ENCODE measurements at regions not wholly inside any gene's neighbourhood (a gene's known extent, or its start where the extent isn't known, plus 50 kb on each side); places are given as distances from the start of the nearest gene placed in this dataset.

DNA sequence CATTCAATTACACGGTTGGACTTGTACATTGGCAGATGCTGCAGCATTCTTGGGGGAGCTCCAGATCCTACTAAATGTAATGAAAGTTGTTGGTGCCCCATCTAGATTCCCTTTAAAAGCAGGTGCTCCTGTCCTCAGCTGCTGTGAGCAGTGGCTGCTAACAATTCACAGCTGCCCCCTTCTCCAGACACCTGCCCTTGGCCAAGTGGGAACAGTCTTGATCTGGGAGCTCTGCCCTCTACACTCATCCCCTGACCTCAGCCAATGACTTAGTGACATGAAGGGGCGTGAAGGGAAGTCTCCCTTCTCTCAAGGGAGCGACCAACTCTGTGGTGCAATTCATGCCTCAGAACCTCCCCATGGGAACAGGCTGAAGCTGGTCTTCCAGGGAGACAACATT, 125.7 kb downstream of the EIF4E start:
- H3K9me3 Mint-ChIP-seq = peaks cover 0 to 7% (median 0%) of the 10 kb centered on the region in 11 donors
- no peaks in the 10 kb centered on the region for H3K4me1 Mint-ChIP-seq
- DNase-seq (no peak), ATAC-seq (no peak)
- POLR2A ChIA-PET = no interaction called here
- no peak overlapping the region for H3K27ac Mint-ChIP-seq
- Histone ChIP-seq H3K36me3 (ENCODE audit: control insufficient read depth in 2 of 3, insufficient read depth in 3 of 3, low read length in 3 of 3) (no peaks in the 10 kb centered on the region), H3K27ac (ENCODE audit: low read depth, low read length) (no peak overlapping the region), H3K4me3 (ENCODE audit: low read length) (no peak overlapping the region), H3K9me3 (ENCODE audit: control insufficient read depth in 2 of 3, low read length in 3 of 3) (no peaks in the 10 kb centered on the region), H3K4me1 (ENCODE audit: control insufficient read depth in 2 of 2, insufficient read depth in 2 of 2, low read length in 2 of 2) (no peaks in the 10 kb centered on the region), H3K27me3 (ENCODE audit: control insufficient read depth in 2 of 2, insufficient read depth in 2 of 2, low read length in 2 of 2) (no peaks in the 10 kb centered on the region)
- intact Hi-C loops (cut with micrococcal nuclease) = no loop called here
- peaks cover 0 to 2% (median 0%) of the 10 kb centered on the region in 5 donors for H3K36me3 Mint-ChIP-seq
- H3K27me3 Mint-ChIP-seq = no peaks in the 10 kb centered on the region
- CTCF ChIA-PET = interaction anchor here (1.0 kb wide), 1 partner anchor 654 kb away, joined by 3 read pairs; no protein-coding TSS in a partner anchor
- H3K4me3 Mint-ChIP-seq = no peak overlapping the region

DNA sequence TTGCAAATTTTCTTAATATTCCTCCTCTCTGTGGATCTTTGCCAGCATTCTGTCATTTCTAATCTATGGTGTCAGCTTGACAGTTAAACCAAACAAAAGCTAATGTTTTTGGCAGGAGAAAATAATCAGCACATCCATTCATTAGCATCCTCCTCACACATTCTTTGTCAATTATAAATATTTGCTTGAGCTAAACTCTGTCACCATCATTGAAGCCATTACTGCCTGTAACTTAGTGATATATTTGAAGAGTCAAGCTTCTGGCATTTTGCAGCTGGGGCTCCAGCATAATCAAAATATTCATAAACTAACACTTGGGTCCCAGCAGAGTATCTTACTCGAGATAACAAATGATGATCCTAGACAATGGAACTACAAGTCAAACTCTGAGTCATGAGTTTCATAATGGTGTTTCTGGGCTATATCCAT, 126.1 kb downstream of the EIF4E start:
- DNase-seq (no peak), ATAC-seq (no peak)
- CTCF ChIA-PET = interaction anchor here (1.0 kb wide), 1 partner anchor 654 kb away, joined by 3 read pairs; no protein-coding TSS in a partner anchor
- Mint-ChIP-seq H3K27me3 (peaks cover 0 to 3% (median 0%) of the 10 kb centered on the region in 5 donors), H3K4me1 (no peaks in the 10 kb centered on the region), H3K27ac (no peak overlapping the region), H3K9me3 (peaks cover 0 to 7% (median 0%) of the 10 kb centered on the region in 11 donors), H3K4me3 (no peak overlapping the region), H3K36me3 (peaks cover 0 to 2% (median 0%) of the 10 kb centered on the region in 5 donors)
- no peak overlapping the region for H3K27ac ChIP-seq (ENCODE audit: low read depth, low read length)
- POLR2A ChIA-PET = no interaction called here
- H3K27me3 ChIP-seq (ENCODE audit: control insufficient read depth in 2 of 2, insufficient read depth in 2 of 2, low read length in 2 of 2) = no peaks in the 10 kb centered on the region
- no peak overlapping the region for H3K4me3 ChIP-seq (ENCODE audit: low read length)
- H3K9me3 ChIP-seq (ENCODE audit: control insufficient read depth in 2 of 3, low read length in 3 of 3) = no peaks in the 10 kb centered on the region
- no peaks in the 10 kb centered on the region for H3K36me3 ChIP-seq (ENCODE audit: control insufficient read depth in 2 of 3, insufficient read depth in 3 of 3, low read length in 3 of 3)
- H3K4me1 ChIP-seq (ENCODE audit: control insufficient read depth in 2 of 2, insufficient read depth in 2 of 2, low read length in 2 of 2) = no peaks in the 10 kb centered on the region
- intact Hi-C loops (cut with micrococcal nuclease) = no loop called here

DNA sequence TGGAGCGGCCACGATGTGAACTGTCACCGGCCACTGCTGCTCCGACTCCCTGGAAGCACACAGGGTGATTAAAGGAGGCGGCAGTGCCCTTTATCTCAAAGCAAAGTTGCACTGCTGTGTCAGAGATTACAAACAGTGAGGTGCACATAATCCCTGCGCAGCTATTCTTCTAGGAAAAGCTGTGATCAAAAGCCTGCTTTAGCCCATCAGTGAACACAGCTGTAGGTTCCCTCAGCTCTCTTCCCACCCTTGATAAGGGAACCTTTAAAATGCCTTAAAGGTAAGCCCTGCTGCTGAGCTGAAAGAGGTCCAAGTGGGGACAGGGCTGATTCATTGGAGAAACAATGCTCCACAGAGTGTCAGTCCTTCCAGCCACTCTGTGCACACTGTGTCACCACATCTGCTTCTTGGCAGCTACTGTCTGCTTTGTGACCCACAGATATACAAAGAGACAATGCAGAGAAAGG, 127.6 kb downstream of the EIF4E start:
- H3K27me3 Mint-ChIP-seq = peaks cover 0 to 4% (median 0%) of the 10 kb centered on the region in 5 donors
- no peak overlapping the region for H3K4me3 Mint-ChIP-seq
- H3K27me3 ChIP-seq (ENCODE audit: control insufficient read depth in 2 of 2, insufficient read depth in 2 of 2, low read length in 2 of 2) = no peaks in the 10 kb centered on the region
- no peak for DNase-seq
- H3K36me3 Mint-ChIP-seq = peaks cover 0 to 2% (median 0%) of the 10 kb centered on the region in 5 donors
- H3K27ac ChIP-seq (ENCODE audit: low read depth, low read length) = no peak overlapping the region
- H3K27ac Mint-ChIP-seq = no peak overlapping the region
- intact Hi-C loops (cut with micrococcal nuclease) = no loop called here
- no peaks in the 10 kb centered on the region for H3K4me1 ChIP-seq (ENCODE audit: control insufficient read depth in 2 of 2, insufficient read depth in 2 of 2, low read length in 2 of 2)
- H3K36me3 ChIP-seq (ENCODE audit: control insufficient read depth in 2 of 3, insufficient read depth in 3 of 3, low read length in 3 of 3) = no peaks in the 10 kb centered on the region
- ChIA-PET CTCF (no interaction called here), POLR2A (no interaction called here)
- no peak for ATAC-seq
- H3K4me3 ChIP-seq (ENCODE audit: low read length) = no peak overlapping the region
- H3K4me1 Mint-ChIP-seq = no peaks in the 10 kb centered on the region
- peaks cover 0 to 7% (median 0%) of the 10 kb centered on the region in 11 donors for H3K9me3 Mint-ChIP-seq
- no peaks in the 10 kb centered on the region for H3K9me3 ChIP-seq (ENCODE audit: control insufficient read depth in 2 of 3, low read length in 3 of 3)

DNA sequence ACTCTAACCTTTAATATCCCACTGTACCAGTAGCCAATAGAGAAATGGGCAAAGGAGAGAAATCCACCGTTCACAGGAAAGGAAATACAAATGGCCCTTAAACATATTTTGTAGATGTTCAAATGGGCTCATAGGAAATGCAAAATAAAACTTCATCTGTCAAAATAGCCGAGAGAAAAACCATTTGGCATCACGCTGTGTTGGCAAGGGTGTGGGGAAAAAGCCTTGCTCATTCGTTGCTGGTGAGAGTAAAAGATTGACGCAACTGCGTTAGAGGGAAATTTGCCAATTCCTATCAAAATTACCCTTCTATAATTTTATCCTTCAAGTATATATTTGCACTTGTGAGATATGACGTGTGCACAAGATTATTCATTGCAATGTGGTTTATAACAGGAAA, 131.9 kb downstream of the EIF4E start:
- no peak for DNase-seq
- H3K4me3 Mint-ChIP-seq = no peak overlapping the region
- CTCF ChIA-PET = no interaction called here
- Histone ChIP-seq H3K36me3 (ENCODE audit: control insufficient read depth in 2 of 3, insufficient read depth in 3 of 3, low read length in 3 of 3) (no peaks in the 10 kb centered on the region), H3K9me3 (ENCODE audit: control insufficient read depth in 2 of 3, low read length in 3 of 3) (no peaks in the 10 kb centered on the region), H3K27me3 (ENCODE audit: control insufficient read depth in 2 of 2, insufficient read depth in 2 of 2, low read length in 2 of 2) (no peaks in the 10 kb centered on the region), H3K4me3 (ENCODE audit: low read length) (no peak overlapping the region), H3K4me1 (ENCODE audit: control insufficient read depth in 2 of 2, insufficient read depth in 2 of 2, low read length in 2 of 2) (no peaks in the 10 kb centered on the region), H3K27ac (ENCODE audit: low read depth, low read length) (no peak overlapping the region)
- no peak overlapping the region for H3K27ac Mint-ChIP-seq
- no peak for ATAC-seq
- intact Hi-C loops (cut with micrococcal nuclease) = no loop called here
- H3K27me3 Mint-ChIP-seq = peaks cover 0 to 4% (median 0%) of the 10 kb centered on the region in 5 donors
- peaks cover 0 to 2% (median 0%) of the 10 kb centered on the region in 11 donors for H3K9me3 Mint-ChIP-seq
- H3K4me1 Mint-ChIP-seq = peaks cover 0 to 2% (median 0%) of the 10 kb centered on the region in 7 donors
- POLR2A ChIA-PET = no interaction called here
- H3K36me3 Mint-ChIP-seq = no peaks in the 10 kb centered on the region

DNA sequence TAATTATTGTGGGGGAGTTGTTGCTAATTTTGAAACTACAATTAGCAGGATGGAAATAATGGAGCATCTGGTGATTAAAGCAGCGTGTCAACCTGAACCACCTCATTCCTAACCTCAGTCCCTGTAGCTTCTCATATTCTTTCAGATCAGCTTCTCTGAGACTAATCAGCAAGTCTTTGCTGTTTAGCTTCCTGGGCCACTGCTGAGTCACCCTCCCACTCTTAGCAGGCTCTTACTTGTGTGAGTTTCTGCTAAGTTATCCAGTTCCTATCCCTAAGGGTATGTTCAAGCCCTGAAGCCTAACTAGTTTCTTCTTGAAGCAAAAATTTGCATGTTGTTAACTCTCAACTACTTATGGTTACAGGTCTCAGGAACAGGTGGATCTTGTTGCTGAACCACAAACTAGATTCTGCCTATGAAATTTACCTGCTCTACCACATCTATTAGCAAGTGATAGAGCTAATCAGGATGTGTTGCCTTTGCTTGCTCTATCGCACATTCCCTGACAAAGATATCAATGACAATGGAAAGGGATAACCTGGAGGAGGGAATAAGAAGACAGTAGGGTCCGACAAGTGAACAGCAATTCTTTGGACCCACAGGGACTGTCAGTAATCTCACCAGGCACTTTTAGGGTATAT, 134.2 kb downstream of the EIF4E start:
- CTCF ChIA-PET = no interaction called here
- H3K4me3 Mint-ChIP-seq = no peak overlapping the region
- H3K9me3 Mint-ChIP-seq = no peaks in the 10 kb centered on the region
- DNase-seq = peak in 1 of 9 donors; percentile 25
- Histone ChIP-seq H3K36me3 (ENCODE audit: control insufficient read depth in 2 of 3, insufficient read depth in 3 of 3, low read length in 3 of 3) (no peaks in the 10 kb centered on the region), H3K4me1 (ENCODE audit: control insufficient read depth in 2 of 2, insufficient read depth in 2 of 2, low read length in 2 of 2) (no peaks in the 10 kb centered on the region), H3K27me3 (ENCODE audit: control insufficient read depth in 2 of 2, insufficient read depth in 2 of 2, low read length in 2 of 2) (no peaks in the 10 kb centered on the region), H3K9me3 (ENCODE audit: control insufficient read depth in 2 of 3, low read length in 3 of 3) (no peaks in the 10 kb centered on the region), H3K27ac (ENCODE audit: low read depth, low read length) (no peak overlapping the region), H3K4me3 (ENCODE audit: low read length) (no peak overlapping the region)
- POLR2A ChIA-PET = no interaction called here
- intact Hi-C loops (cut with micrococcal nuclease) = no loop called here
- peaks cover 0 to 4% (median 0%) of the 10 kb centered on the region in 5 donors for H3K27me3 Mint-ChIP-seq
- peaks cover 0 to 4% (median 0%) of the 10 kb centered on the region in 7 donors for H3K4me1 Mint-ChIP-seq
- H3K36me3 Mint-ChIP-seq = no peaks in the 10 kb centered on the region
- H3K27ac Mint-ChIP-seq = peak overlapping the region in 1 of 9 donors; percentile 46
- no peak for ATAC-seq

DNA sequence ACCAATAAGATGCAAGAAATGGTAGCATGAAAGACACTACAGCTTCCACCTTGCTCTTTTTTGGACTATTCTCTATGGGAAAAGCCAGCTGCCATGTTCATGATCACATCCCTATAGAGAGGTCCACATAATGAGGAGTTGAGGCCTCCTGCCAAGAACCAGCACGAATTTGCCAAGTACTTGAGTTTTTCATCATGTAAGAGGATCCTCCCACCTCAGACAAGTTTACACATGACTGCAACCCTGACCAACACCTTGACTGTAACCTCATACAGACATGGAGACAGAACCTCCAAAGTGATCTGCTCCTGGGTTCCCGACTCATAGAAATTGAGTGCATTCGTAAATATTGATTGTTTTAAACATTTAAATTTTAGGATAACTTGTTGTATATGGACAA, 135.2 kb upstream of the TSPAN5 start:
- H3K27me3 ChIP-seq (ENCODE audit: control insufficient read depth in 2 of 2, insufficient read depth in 2 of 2, low read length in 2 of 2) = no peaks in the 10 kb centered on the region
- no peak overlapping the region for H3K4me3 ChIP-seq (ENCODE audit: low read length)
- Mint-ChIP-seq H3K27ac (no peak overlapping the region), H3K27me3 (peaks cover 0 to 4% (median 0%) of the 10 kb centered on the region in 5 donors), H3K4me3 (no peak overlapping the region), H3K36me3 (peaks cover 0 to 6% (median 0%) of the 10 kb centered on the region in 5 donors), H3K9me3 (peaks cover 0 to 2% (median 0%) of the 10 kb centered on the region in 11 donors), H3K4me1 (peaks cover 0 to 4% (median 0%) of the 10 kb centered on the region in 7 donors)
- no peaks in the 10 kb centered on the region for H3K4me1 ChIP-seq (ENCODE audit: control insufficient read depth in 2 of 2, insufficient read depth in 2 of 2, low read length in 2 of 2)
- ChIA-PET CTCF (no interaction called here), POLR2A (no interaction called here)
- DNase-seq (no peak), ATAC-seq (no peak)
- no peaks in the 10 kb centered on the region for H3K9me3 ChIP-seq (ENCODE audit: control insufficient read depth in 2 of 3, low read length in 3 of 3)
- intact Hi-C loops (cut with micrococcal nuclease) = no loop called here
- H3K27ac ChIP-seq (ENCODE audit: low read depth, low read length) = no peak overlapping the region
- no peaks in the 10 kb centered on the region for H3K36me3 ChIP-seq (ENCODE audit: control insufficient read depth in 2 of 3, insufficient read depth in 3 of 3, low read length in 3 of 3)

DNA sequence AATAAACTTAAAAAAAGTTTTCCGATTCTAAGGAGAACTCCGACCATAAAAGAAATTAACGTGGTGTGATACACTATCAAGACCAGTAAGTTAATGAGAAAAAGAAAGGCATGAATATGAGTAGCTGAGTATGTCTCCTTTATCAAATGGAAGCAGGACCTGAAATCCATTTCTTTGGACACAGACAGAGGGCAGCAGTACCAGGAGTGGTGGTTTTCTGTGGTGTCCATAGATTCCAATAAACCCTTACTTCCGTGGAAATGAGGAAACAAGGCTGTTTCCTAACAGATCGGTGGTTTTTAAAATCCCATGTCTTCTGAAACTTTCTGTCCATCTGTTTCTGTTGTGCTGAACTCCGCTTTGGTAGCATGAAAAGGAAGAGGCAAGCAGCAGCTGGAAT, 128.5 kb upstream of the TSPAN5 start:
- no peaks in the 10 kb centered on the region for H3K36me3 ChIP-seq (ENCODE audit: control insufficient read depth in 2 of 3, insufficient read depth in 3 of 3, low read length in 3 of 3)
- intact Hi-C loops (cut with micrococcal nuclease) = no loop called here
- DNase-seq = no peak
- Mint-ChIP-seq H3K4me3 (no peak overlapping the region), H3K9me3 (peaks cover 0 to 2% (median 0%) of the 10 kb centered on the region in 11 donors), H3K27me3 (peaks cover 0 to 3% (median 0%) of the 10 kb centered on the region in 5 donors), H3K27ac (peak overlapping the region in 1 of 9 donors; percentile 78), H3K36me3 (peaks cover 0 to 6% (median 0%) of the 10 kb centered on the region in 5 donors), H3K4me1 (peaks cover 0 to 4% (median 0%) of the 10 kb centered on the region in 7 donors)
- H3K27ac ChIP-seq (ENCODE audit: low read depth, low read length) = no peak overlapping the region
- no peaks in the 10 kb centered on the region for H3K4me1 ChIP-seq (ENCODE audit: control insufficient read depth in 2 of 2, insufficient read depth in 2 of 2, low read length in 2 of 2)
- H3K9me3 ChIP-seq (ENCODE audit: control insufficient read depth in 2 of 3, low read length in 3 of 3) = no peaks in the 10 kb centered on the region
- H3K4me3 ChIP-seq (ENCODE audit: low read length) = no peak overlapping the region
- ChIA-PET POLR2A (no interaction called here), CTCF (no interaction called here)
- no peak for ATAC-seq
- H3K27me3 ChIP-seq (ENCODE audit: control insufficient read depth in 2 of 2, insufficient read depth in 2 of 2, low read length in 2 of 2) = no peaks in the 10 kb centered on the region

Measured in naive thymus-derived CD4-positive, alpha-beta T cell (primary cell).